NB4 (cell line): ENCODE measurements at regions not wholly inside any gene's neighbourhood (a gene's known extent, or its start where the extent isn't known, plus 50 kb on each side); places are given as distances from the start of the nearest gene placed in this dataset.

Source experiments
- MYC ChIP-seq: IDR thresholded peaks from 2 replicates; pipeline ENCODE4 v1.6.1; 2011; ENCODE audit warnings: low read depth, low read length
- POLR2A ChIP-seq: IDR thresholded peaks from 2 replicates; pipeline ENCODE4 v1.6.1; 2011; ENCODE audit warnings: mild to moderate bottlenecking; ENCODE audit not compliant: insufficient read length; ENCODE audit errors: extremely low read depth
- TF ChIP-seq, protein P1 (sequence below): IDR thresholded peaks from one replicate; pipeline ENCODE4 v1.5.1; 2012; ENCODE audit warnings: low read depth, low read length
- TF ChIP-seq, protein P2 (sequence below): IDR thresholded peaks from 2 replicates; pipeline ENCODE4 v1.6.1; 2011; ENCODE audit warnings: low read depth, low read length

DNA sequence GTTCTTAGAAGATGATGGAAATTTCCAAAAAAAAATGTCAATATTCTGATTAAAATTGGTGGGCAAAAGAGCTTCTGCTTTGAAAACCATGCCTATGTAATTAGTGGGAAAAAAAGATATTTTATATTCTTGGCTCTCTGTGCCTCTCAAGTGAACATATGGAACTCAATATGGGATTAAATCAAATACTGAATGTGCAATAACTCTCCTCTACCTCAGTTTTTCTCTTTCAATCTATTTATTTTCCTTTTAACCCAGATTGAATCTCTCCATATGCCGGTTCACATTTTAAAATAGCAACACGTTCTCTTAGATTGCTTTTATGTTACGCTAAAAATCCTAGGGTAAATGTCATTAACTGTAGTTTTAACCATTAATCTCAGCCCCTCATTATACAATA is 224.2 kb upstream of the PABPC4L start:
- TF ChIP-seq, protein P1, sequence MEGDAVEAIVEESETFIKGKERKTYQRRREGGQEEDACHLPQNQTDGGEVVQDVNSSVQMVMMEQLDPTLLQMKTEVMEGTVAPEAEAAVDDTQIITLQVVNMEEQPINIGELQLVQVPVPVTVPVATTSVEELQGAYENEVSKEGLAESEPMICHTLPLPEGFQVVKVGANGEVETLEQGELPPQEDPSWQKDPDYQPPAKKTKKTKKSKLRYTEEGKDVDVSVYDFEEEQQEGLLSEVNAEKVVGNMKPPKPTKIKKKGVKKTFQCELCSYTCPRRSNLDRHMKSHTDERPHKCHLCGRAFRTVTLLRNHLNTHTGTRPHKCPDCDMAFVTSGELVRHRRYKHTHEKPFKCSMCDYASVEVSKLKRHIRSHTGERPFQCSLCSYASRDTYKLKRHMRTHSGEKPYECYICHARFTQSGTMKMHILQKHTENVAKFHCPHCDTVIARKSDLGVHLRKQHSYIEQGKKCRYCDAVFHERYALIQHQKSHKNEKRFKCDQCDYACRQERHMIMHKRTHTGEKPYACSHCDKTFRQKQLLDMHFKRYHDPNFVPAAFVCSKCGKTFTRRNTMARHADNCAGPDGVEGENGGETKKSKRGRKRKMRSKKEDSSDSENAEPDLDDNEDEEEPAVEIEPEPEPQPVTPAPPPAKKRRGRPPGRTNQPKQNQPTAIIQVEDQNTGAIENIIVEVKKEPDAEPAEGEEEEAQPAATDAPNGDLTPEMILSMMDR, result no peak
- TF ChIP-seq POLR2A (no peak), MYC (no peak)
- TF ChIP-seq, protein P2, sequence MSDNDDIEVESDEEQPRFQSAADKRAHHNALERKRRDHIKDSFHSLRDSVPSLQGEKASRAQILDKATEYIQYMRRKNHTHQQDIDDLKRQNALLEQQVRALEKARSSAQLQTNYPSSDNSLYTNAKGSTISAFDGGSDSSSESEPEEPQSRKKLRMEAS, result no peak
